ENCODE measurements at regions not wholly inside any gene's neighbourhood (a gene's known extent, or its start where the extent isn't known, plus 50 kb on each side); places are given as distances from the start of the nearest gene placed in this dataset.

GRCh38 chr2:187118331-187119099 is 269.5 kb upstream of the ZSWIM2 start:
- no peak overlapping the region for H3K4me3 ChIP-seq (ENCODE audit: low read length in 3 of 3)
- DNase-seq, result no peak
- H3K27ac ChIP-seq (ENCODE audit: low read depth in 2 of 2, low read length in 2 of 2), result no peak overlapping the region
- H3K4me1 ChIP-seq (ENCODE audit: control insufficient read depth in 2 of 3, insufficient read depth in 2 of 3, low read depth in 1 of 3, low read length in 3 of 3), result no peaks in the 10 kb centered on the region
- H3K27me3 ChIP-seq (ENCODE audit: control insufficient read depth, insufficient read depth, low read length), result no peaks in the 10 kb centered on the region
- TF ChIP-seq CTCF (IDR thresholded peaks at IDR 0.05; ENCODE audit: borderline replicate concordance, extremely low read depth, insufficient read depth), result no peak
- FAIRE-seq, result no peak
- no peaks in the 10 kb centered on the region for H3K9me3 ChIP-seq (ENCODE audit: control insufficient read depth in 2 of 3, insufficient read depth in 1 of 3, low read length in 3 of 3)
- intact Hi-C loops (cut with DNase I), result no loop called here
- H3K36me3 ChIP-seq (ENCODE audit: control insufficient read depth in 2 of 3, insufficient read depth in 3 of 3, low read length in 3 of 3), result no peaks in the 10 kb centered on the region
- H3K9ac ChIP-seq (ENCODE audit: low read length in 3 of 3), result no peak overlapping the region

- Histone ChIP-seq H3K36me3 (ENCODE audit: control insufficient read depth in 2 of 3, insufficient read depth in 3 of 3, low read length in 3 of 3) (no peaks in the 10 kb centered on the region), H3K27me3 (ENCODE audit: control insufficient read depth, insufficient read depth, low read length) (no peaks in the 10 kb centered on the region), H3K27ac (ENCODE audit: low read depth in 2 of 2, low read length in 2 of 2) (no peak overlapping the region), H3K4me1 (ENCODE audit: control insufficient read depth in 2 of 3, insufficient read depth in 2 of 3, low read depth in 1 of 3, low read length in 3 of 3) (no peaks in the 10 kb centered on the region), H3K4me3 (ENCODE audit: low read length in 3 of 3) (no peak overlapping the region), H3K9me3 (ENCODE audit: control insufficient read depth in 2 of 3, insufficient read depth in 1 of 3, low read length in 3 of 3) (no peaks in the 10 kb centered on the region), H3K9ac (ENCODE audit: low read length in 3 of 3) (no peak overlapping the region)
- intact Hi-C loops (cut with DNase I), result no loop called here
- FAIRE-seq (no peak), DNase-seq (no peak)
- no peak for TF ChIP-seq CTCF (IDR thresholded peaks at IDR 0.05; ENCODE audit: borderline replicate concordance, extremely low read depth, insufficient read depth)
These were observed 268.5 kb upstream of the ZSWIM2 start for GRCh38 chr2:187117483-187117882.

GRCh38 chr2:187115627-187116026 is 266.7 kb upstream of the ZSWIM2 start:
- Histone ChIP-seq H3K4me1 (ENCODE audit: control insufficient read depth in 2 of 3, insufficient read depth in 2 of 3, low read depth in 1 of 3, low read length in 3 of 3) (no peaks in the 10 kb centered on the region), H3K9me3 (ENCODE audit: control insufficient read depth in 2 of 3, insufficient read depth in 1 of 3, low read length in 3 of 3) (no peaks in the 10 kb centered on the region), H3K27ac (ENCODE audit: low read depth in 2 of 2, low read length in 2 of 2) (no peak overlapping the region), H3K9ac (ENCODE audit: low read length in 3 of 3) (no peak overlapping the region), H3K36me3 (ENCODE audit: control insufficient read depth in 2 of 3, insufficient read depth in 3 of 3, low read length in 3 of 3) (no peaks in the 10 kb centered on the region), H3K27me3 (ENCODE audit: control insufficient read depth, insufficient read depth, low read length) (no peaks in the 10 kb centered on the region), H3K4me3 (ENCODE audit: low read length in 3 of 3) (no peak overlapping the region)
- intact Hi-C loops (cut with DNase I), result no loop called here
- FAIRE-seq (no peak), DNase-seq (no peak)
- no peak for TF ChIP-seq CTCF (IDR thresholded peaks at IDR 0.05; ENCODE audit: borderline replicate concordance, extremely low read depth, insufficient read depth)

GRCh38 chr2:187107001-187107400 is 258.0 kb upstream of the ZSWIM2 start:
- intact Hi-C loops (cut with DNase I), result no loop called here
- Histone ChIP-seq H3K27ac (ENCODE audit: low read depth in 2 of 2, low read length in 2 of 2) (no peak overlapping the region), H3K9me3 (ENCODE audit: control insufficient read depth in 2 of 3, insufficient read depth in 1 of 3, low read length in 3 of 3) (no peaks in the 10 kb centered on the region), H3K4me3 (ENCODE audit: low read length in 3 of 3) (no peak overlapping the region), H3K36me3 (ENCODE audit: control insufficient read depth in 2 of 3, insufficient read depth in 3 of 3, low read length in 3 of 3) (no peaks in the 10 kb centered on the region), H3K4me1 (ENCODE audit: control insufficient read depth in 2 of 3, insufficient read depth in 2 of 3, low read depth in 1 of 3, low read length in 3 of 3) (no peaks in the 10 kb centered on the region), H3K9ac (ENCODE audit: low read length in 3 of 3) (no peak overlapping the region), H3K27me3 (ENCODE audit: control insufficient read depth, insufficient read depth, low read length) (no peaks in the 10 kb centered on the region)
- FAIRE-seq (no peak), DNase-seq (no peak)
- TF ChIP-seq CTCF (IDR thresholded peaks at IDR 0.05; ENCODE audit: borderline replicate concordance, extremely low read depth, insufficient read depth), result no peak

All from kidney (tissue), 13 donors.